GM23248 (cell line): ENCODE measurements at regions not wholly inside any gene's neighbourhood (a gene's known extent, or its start where the extent isn't known, plus 50 kb on each side); places are given as distances from the start of the nearest gene placed in this dataset.

Experiments used
- EZH2 ChIP-seq: fragments of 200-600 bp; sonication (generic); IDR thresholded peaks from 2 replicates; pipeline ENCODE4 v1.6.1; 2018; ENCODE audit warnings: antibody characterized with exemption, mild to moderate bottlenecking; ENCODE audit not compliant: insufficient read depth, poor library complexity, severe bottlenecking
- EZH2phosphoT487 ChIP-seq: fragments of 200-600 bp; sonication (generic); IDR thresholded peaks from 2 replicates; pipeline ENCODE4 v1.6.1; 2018; ENCODE audit warnings: antibody characterized with exemption, moderate library complexity, mild to moderate bottlenecking, low read depth; ENCODE audit not compliant: insufficient read depth

GRCh38 chr10:128802062-128802461 lies 665.0 kb upstream of the MGMT start:
- TF ChIP-seq EZH2 (no peak), EZH2phosphoT487 (no peak)
